Peyer's patch (tissue), 4 donors: ENCODE measurements at regions not wholly inside any gene's neighbourhood (a gene's known extent, or its start where the extent isn't known, plus 50 kb on each side); places are given as distances from the start of the nearest gene placed in this dataset.

Experiments used
- DNase-seq, 3 donors: peaks; one replicate each; pipeline ENCODE4 v3.0.0-alpha.2; 2017 to 2019
- H3K27ac ChIP-seq, 4 donors: fragments of 200-600 bp; sonication (generic); one replicate each; pipeline ENCODE4 v1.5.1; 2016 to 2019
- H3K27me3 ChIP-seq, 2 donors: fragments of 200-600 bp; sonication (generic); one replicate each; pipeline ENCODE4 v1.5.1; 2019
- H3K36me3 ChIP-seq, 3 donors: fragments of 200-600 bp; sonication (generic); one replicate each; pipeline ENCODE4 v1.5.1; 2016 to 2019
- H3K4me1 ChIP-seq, 4 donors: fragments of 200-600 bp; sonication (generic); one replicate each; pipeline ENCODE4 v1.5.1; 2016 to 2019
- H3K4me3 ChIP-seq, 4 donors: fragments of 200-600 bp; sonication (generic); 1 replicate in 3 of 4; 2 replicates in 1 of 4; pipeline ENCODE4 v1.5.1; 2016 to 2019; ENCODE audit warnings: mild to moderate bottlenecking in 1 of 4
- H3K9me3 ChIP-seq, 4 donors: fragments of 200-600 bp; sonication (generic); one replicate each; pipeline ENCODE4 v1.5.1; 2016 to 2019; ENCODE audit warnings: mild to moderate bottlenecking in 1 of 4
- CTCF ChIP-seq, 6 experiments: fragments of 450-650 bp in 4 of 6; fragments of 200-600 bp in 2 of 6; sonication (generic) in 1 of 6; IDR thresholded peaks; one replicate each; pipeline ENCODE4 v1.5.1; 2017 to 2019; ENCODE audit warnings: antibody characterized with exemption in 6 of 6, mild to moderate bottlenecking in 3 of 6, moderate library complexity in 1 of 6
- POLR2A ChIP-seq, 2 donors: fragments of 450-650 bp; IDR thresholded peaks; one replicate each; pipeline ENCODE4 v1.5.1; 2017; ENCODE audit warnings: antibody characterized with exemption in 2 of 2, mild to moderate bottlenecking in 2 of 2, moderate library complexity in 2 of 2
- small RNA-seq, 2 donors: library from RNA; depleted of rRNA; stranded (forward); fragments of <200 nt; gene quantifications; one replicate each; pipeline ENCODE3, GENCODE V24; 2016

DNA sequence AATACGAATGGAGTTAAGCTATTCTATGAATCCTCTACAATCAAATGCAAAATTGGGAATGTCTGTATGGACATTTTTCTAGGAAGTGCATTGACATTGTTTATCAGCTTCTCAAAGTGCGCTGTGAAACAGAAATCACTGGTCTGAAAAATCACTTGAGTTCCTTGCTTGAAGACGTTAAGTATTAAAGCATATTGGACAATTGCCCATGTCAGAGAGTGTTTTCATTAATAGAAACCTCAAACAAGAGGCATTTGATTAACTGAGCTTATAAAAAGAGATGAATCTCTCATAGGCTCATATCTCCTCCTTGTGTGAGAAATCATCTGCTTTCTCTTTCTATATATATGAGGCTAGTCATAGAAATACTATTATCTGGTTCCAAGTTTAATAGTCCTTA, 692.1 kb upstream of the POU3F4 start:
- H3K4me1 ChIP-seq, result no peaks in the 10 kb centered on the region
- H3K9me3 ChIP-seq, result no peaks in the 10 kb centered on the region
- no peaks in the 10 kb centered on the region for H3K27me3 ChIP-seq
- DNase-seq, result no peak
- no peak overlapping the region for H3K27ac ChIP-seq
- no peak overlapping the region for H3K4me3 ChIP-seq
- no peaks in the 10 kb centered on the region for H3K36me3 ChIP-seq
- TF ChIP-seq CTCF (IDR thresholded peaks at IDR 0.05) (no peak), POLR2A (IDR thresholded peaks at IDR 0.05) (no peak)

- Histone ChIP-seq H3K4me3 (no peak overlapping the region), H3K36me3 (no peaks in the 10 kb centered on the region), H3K4me1 (no peaks in the 10 kb centered on the region), H3K27me3 (no peaks in the 10 kb centered on the region), H3K27ac (no peak overlapping the region), H3K9me3 (no peaks in the 10 kb centered on the region)
- DNase-seq, result no peak
- TF ChIP-seq CTCF (IDR thresholded peaks at IDR 0.05), result no peak
- TF ChIP-seq POLR2A (IDR thresholded peaks at IDR 0.05), result no peak
Observed at GRCh38 chrX:82816562-82816961, 691.5 kb upstream of the POU3F4 start.

DNA sequence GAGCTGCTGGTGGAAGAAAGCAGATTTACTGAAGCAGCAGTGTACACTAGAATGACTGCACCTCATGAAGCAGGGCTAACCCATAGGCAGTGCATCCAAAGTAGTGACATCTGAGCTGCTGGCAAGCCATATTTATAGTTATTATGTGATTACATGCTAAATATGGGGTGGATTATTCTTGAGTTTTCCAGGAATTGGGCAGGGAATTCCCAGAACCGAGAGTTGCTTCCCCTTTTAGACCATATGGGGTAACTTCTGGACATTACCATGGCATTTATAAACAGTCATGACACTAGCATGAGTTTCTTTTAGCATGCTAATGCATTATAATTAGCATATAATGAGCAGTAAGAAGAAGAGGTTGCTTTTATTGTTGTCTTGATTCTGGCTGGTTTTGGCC, 665.8 kb upstream of the POU3F4 start:
- H3K36me3 ChIP-seq, result no peaks in the 10 kb centered on the region
- H3K4me3 ChIP-seq, result no peak overlapping the region
- H3K27ac ChIP-seq, result no peak overlapping the region
- H3K27me3 ChIP-seq, result no peaks in the 10 kb centered on the region
- no peak for DNase-seq
- no peaks in the 10 kb centered on the region for H3K9me3 ChIP-seq
- TF ChIP-seq POLR2A (IDR thresholded peaks at IDR 0.05) (no peak), CTCF (IDR thresholded peaks at IDR 0.05) (no peak)
- no peaks in the 10 kb centered on the region for H3K4me1 ChIP-seq

- TF ChIP-seq CTCF (IDR thresholded peaks at IDR 0.05), result no peak
- no peak for TF ChIP-seq POLR2A (IDR thresholded peaks at IDR 0.05)
- H3K4me1 ChIP-seq, result no peaks in the 10 kb centered on the region
- no peak overlapping the region for H3K27ac ChIP-seq
- H3K27me3 ChIP-seq, result no peaks in the 10 kb centered on the region
- H3K4me3 ChIP-seq, result no peak overlapping the region
- H3K9me3 ChIP-seq, result no peaks in the 10 kb centered on the region
- H3K36me3 ChIP-seq, result no peaks in the 10 kb centered on the region
- no peak for DNase-seq
Observed at GRCh38 chrX:82848111-82848510, 660.0 kb upstream of the POU3F4 start.

Small RNAs in the stretch of these regions (small RNA-seq; reads per million reads assigned to genes)
- 0 reads per million in 2 donors for gene RF00394
